ENCODE measurements at regions not wholly inside any gene's neighbourhood (a gene's known extent, or its start where the extent isn't known, plus 50 kb on each side); places are given as distances from the start of the nearest gene placed in this dataset.

- H3K79me2 ChIP-seq (replicated peaks; ENCODE audit: insufficient read depth), result no peaks in the 10 kb centered on the region
- Mint-ChIP-seq H3K27me3 (ENCODE audit: insufficient read depth, low read depth, poor library complexity) (no peaks in the 10 kb centered on the region), H3K36me3 (ENCODE audit: low read depth) (no peaks in the 10 kb centered on the region; the same call in 2 of the 3 replicates), H3K27ac (no peak overlapping the region), H3K4me1 (peaks cover 11% of the 10 kb centered on the region; the same call in 2 of the 3 replicates), H3K4me3 (no peak overlapping the region), H3K9me3 (no peaks in the 10 kb centered on the region)
- H3K27ac ChIP-seq (ENCODE audit: low read depth), result no peak overlapping the region
- H3F3A ChIP-seq (replicated peaks; ENCODE audit: low read depth), result no peaks in the 10 kb centered on the region
- H3K27me3 ChIP-seq (ENCODE audit: insufficient read depth), result no peaks in the 10 kb centered on the region
- no peak overlapping the region for H2AFZ ChIP-seq
- H3K36me3 ChIP-seq (ENCODE audit: insufficient read depth), result no peaks in the 10 kb centered on the region
- TF ChIP-seq EZH2phosphoT487 (IDR thresholded peaks at IDR 0.05; ENCODE audit: unreplicated experiment), result no peak
- TF ChIP-seq ZNF114 (CRISPR knock-in tag; IDR thresholded peaks at IDR 0.05), result no peak
- TF ChIP-seq CREB1 (CRISPR knock-in tag; IDR thresholded peaks at IDR 0.05; ENCODE audit: low read depth), result no peak
- TF ChIP-seq ZNF331 (CRISPR knock-in tag; IDR thresholded peaks at IDR 0.05; ENCODE audit: low read depth), result no peak
- TF ChIP-seq POLR2AphosphoS5 (IDR thresholded peaks at IDR 0.05; ENCODE audit: low read depth), result no peak
- no peak for TF ChIP-seq REST (IDR thresholded peaks at IDR 0.05; ENCODE audit: unreplicated experiment)
- no peak for TF ChIP-seq JUNB (IDR thresholded peaks at IDR 0.05; ENCODE audit: unreplicated experiment)
- no peak for TF ChIP-seq EZH2 (IDR thresholded peaks at IDR 0.05; ENCODE audit: low read depth, unreplicated experiment)
- H3K4me3 ChIP-seq, result no peak overlapping the region
- no peaks in the 10 kb centered on the region for H4K20me1 ChIP-seq (replicated peaks; ENCODE audit: insufficient read depth)
- H3K4me2 ChIP-seq, result no peak overlapping the region
- H3K9me2 ChIP-seq (ENCODE audit: insufficient read depth), result peaks cover 5% of the 10 kb centered on the region
- ATAC-seq (no peak), DNase-seq (ENCODE audit: low spot score) (no peak)
- H3K4me1 ChIP-seq (ENCODE audit: insufficient read depth), result peaks cover 9% of the 10 kb centered on the region
Measured at GRCh38 chr12:23041774-23042173, 416.8 kb downstream of the ETNK1 start.

- Mint-ChIP-seq H3K36me3 (ENCODE audit: low read depth) (no peaks in the 10 kb centered on the region; the same call in 2 of the 3 replicates), H3K27me3 (ENCODE audit: insufficient read depth, low read depth, poor library complexity) (no peaks in the 10 kb centered on the region), H3K4me3 (no peak overlapping the region), H3K27ac (no peak overlapping the region), H3K4me1 (peaks cover 11% of the 10 kb centered on the region), H3K9me3 (no peaks in the 10 kb centered on the region)
- no peak overlapping the region for H3K27ac ChIP-seq (ENCODE audit: low read depth)
- H3K4me1 ChIP-seq (ENCODE audit: insufficient read depth), result peaks cover 9% of the 10 kb centered on the region
- ATAC-seq, result no peak
- H3F3A ChIP-seq (replicated peaks; ENCODE audit: low read depth), result no peaks in the 10 kb centered on the region
- peaks cover 4% of the 10 kb centered on the region for H3K9me2 ChIP-seq (ENCODE audit: insufficient read depth)
- no peak overlapping the region for H3K4me3 ChIP-seq
- no peaks in the 10 kb centered on the region for H3K27me3 ChIP-seq (ENCODE audit: insufficient read depth)
- H3K4me2 ChIP-seq, result no peak overlapping the region
- no peak overlapping the region; the same call in 1 of the 2 replicates for H2AFZ ChIP-seq
- no peaks in the 10 kb centered on the region for H3K79me2 ChIP-seq (replicated peaks; ENCODE audit: insufficient read depth)
- no peaks in the 10 kb centered on the region for H4K20me1 ChIP-seq (replicated peaks; ENCODE audit: insufficient read depth)
- no peaks in the 10 kb centered on the region for H3K36me3 ChIP-seq (ENCODE audit: insufficient read depth)
- DNase-seq (ENCODE audit: low spot score), result no peak
- TF ChIP-seq STAT1 (IDR thresholded peaks at IDR 0.05; ENCODE audit: unreplicated experiment), result no peak
Measured at GRCh38 chr12:23043646-23044045, 418.7 kb downstream of the ETNK1 start.

All from GM23338 (cell line).